IPS-NIHi11 (cell line): ENCODE measurements at regions not wholly inside any gene's neighbourhood (a gene's known extent, or its start where the extent isn't known, plus 50 kb on each side); places are given as distances from the start of the nearest gene placed in this dataset.

Experiments used
- DNase-seq: peaks from one replicate; pipeline ENCODE4 v3.0.0; 2012; ENCODE audit warnings: mixed read lengths, low spot score

DNA sequence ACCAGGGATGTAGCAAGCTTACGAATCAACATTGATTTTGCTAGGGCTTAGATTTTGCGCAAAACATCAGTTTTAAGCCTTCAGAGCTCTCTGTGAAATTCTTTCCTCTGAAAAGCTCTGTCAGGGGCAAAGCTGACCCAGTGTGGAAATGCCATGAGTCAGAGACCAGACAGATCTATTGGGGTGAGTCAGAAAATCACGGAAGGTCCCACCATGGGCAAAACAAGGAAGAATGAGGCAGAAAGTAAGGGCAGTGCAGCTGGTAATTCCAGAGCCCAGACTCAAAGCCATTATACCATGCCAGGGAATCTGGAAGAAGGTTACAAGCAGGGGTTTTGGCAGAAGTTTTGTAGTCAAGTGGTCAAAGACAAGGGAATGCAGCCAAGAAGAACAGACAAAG, 256.6 kb upstream of the CTAGE1 start:
- DNase-seq: no peak

DNA sequence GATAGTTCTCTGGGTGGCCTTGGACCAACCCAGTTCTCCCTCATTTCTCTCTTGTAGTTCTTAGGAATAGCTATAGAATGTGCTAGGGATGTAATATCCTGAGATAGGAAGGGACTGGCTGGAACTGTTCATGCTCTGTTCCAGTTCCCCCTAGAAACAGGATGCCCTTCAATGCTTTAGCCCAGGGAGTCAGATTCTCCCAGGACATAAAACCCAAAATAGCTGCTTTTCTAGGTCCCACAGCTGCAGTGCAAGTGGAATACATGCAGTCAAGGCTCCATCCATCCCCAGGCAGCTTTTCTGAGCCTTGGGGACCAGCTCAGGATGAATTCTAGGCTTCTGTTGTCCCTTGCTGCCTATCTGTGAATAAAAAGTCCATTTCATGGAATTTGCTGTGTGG, 257.3 kb upstream of the CTAGE1 start:
- no peak for DNase-seq

DNA sequence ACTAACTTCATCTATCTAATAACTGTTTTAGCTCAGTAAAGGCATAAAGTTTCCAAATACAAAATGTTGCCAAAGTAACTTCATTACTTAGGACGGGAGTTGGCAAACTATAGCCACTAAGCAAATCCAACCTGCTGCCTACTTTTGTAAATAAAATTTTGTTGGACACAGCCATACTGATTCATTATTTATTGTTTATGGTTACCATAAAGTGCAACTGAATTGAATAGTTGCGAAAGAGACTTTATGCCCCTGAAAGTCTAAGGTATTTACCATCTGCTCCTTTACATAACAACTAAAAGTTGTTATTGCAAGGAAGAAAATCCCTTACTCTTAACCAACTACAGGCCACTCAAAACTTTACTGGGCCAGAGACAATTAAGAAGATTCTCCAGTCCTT, 256.7 kb upstream of the RBBP8 start:
- no peak for DNase-seq

DNA sequence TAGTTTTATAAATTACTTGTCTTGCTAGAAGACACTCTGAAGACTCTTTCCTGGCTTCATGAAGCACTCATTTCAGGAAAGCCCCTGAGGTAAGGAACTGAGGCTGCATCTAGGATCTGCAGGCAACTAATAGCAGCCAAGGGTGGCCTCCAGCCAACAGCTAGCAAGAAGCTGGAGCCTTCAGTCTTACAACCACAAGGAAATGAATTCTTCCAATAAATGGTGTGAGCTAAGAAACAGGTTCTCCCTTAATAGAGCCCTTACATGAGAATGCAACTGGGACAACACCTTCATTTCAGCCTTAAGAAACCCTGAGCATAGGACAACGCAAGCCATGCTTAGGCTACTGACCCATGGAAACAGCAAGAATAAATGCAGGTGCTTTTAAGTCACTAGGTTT, 254.6 kb upstream of the RBBP8 start:
- no peak for DNase-seq

DNA sequence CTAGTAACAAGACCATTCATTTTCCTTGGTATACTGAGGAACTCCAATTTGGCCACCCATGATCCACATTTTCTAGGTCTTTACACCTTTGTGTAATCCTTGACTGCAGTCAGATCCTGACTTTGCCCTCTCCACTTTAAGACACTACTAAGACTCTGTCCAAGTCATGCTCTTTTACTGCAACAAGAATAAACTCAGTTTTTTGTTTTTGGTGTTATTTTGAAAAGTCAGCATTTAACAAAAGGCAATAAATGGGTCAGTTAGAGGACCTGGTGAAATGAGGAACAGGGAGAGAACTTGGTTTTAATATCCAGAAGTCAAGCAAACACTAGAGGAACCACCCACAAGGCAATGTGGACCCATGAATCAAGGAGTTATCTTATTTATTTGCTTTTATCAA, 252.2 kb upstream of the RBBP8 start:
- no peak for DNase-seq

DNA sequence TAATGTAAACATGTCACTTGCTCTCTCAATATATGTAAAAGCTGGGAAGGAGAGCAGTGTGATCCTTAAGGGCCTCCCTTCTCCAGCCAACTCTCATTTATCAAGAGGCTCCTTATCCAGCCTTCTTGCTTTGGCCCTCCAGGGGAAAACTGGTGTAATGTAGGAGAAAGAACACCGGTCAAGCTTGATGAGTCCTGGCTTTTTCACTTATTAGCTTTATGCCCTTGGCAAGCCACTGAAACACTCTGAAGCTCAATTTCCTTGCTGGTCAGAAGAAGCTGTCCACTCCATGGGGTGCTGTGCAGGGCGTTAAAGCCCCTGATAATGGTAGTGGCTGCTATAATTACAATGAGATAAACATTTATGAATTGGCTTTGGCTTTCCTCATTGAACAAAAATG, 251.2 kb upstream of the RBBP8 start:
- DNase-seq: no peak

DNA sequence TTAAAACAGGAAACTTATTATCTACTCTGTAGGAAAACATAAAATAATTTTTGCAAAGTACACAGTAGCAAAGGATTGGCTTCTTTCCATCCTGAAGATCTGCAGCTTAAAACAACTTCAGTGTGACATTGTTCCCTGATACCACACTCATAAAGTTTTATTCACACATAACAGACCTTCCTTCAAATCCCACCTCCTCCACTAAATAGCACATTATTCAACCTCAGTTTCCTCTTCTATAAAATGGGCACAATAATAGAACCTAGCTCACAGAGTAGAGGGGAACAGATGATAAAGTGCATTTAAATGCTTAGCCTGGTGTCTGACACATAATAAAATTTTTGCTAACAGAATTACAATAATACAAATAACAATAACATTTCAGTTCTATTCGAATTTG, 250.4 kb upstream of the RBBP8 start:
- DNase-seq: no peak

DNA sequence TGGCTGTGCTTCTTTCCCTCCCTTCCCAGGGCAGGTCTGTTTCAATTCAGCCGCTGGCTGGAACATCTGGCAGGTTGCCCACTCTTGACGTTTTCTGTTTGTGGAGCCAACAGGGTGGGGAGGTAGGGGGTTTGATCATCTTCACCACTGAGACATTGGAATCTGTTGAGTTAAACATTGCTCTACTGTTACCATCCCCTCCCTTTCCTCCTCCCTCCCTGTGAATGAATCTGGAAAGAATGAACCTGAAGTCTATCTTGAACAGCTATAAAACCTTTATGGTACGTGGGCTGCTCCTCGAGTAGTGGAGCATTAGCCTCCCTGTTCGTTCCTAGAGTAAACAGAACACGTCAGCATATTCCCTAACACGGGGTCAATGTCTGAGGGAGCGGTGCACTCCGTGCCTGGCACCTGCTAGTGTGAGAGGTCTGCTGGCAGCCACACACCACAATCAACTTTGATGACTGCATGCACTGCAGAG, 249.9 kb upstream of the RBBP8 start:
- no peak for DNase-seq

DNA sequence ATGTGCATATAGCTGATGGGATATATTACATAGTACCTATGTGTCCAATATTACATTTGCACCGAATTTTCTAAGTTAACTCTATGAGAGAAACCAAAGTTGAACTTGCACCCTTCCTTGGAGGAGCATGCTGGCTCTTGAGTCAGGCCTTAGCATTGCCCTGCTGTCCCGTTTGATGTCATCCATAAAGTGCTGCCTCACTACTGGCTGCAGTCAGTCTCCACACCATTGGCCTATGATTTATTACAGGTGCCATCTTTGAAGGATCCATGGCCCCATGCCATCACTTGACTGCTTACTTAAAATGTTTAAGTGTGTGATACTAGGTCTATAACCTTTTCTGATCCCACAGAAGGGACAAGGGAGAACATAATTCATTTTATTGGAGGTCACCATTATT, 249.3 kb upstream of the RBBP8 start:
- no peak for DNase-seq

DNA sequence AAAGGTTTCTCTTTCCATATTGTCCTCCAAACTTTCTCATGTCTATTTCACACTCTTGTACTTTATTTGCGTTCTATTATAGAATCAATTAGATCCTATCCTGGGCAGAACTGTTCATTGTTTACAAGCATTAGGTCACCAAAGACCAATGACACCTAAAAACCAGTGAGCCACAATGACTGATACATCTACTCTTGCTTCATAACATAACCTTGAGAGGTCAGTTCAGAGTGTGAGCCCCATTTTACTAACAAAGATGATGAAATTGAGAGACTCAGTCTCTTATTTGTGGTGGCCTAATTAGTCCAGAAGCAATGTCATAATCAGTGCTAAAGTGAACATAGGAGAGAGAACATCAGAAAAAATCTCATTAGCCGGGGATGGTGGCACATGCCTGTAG, 248.9 kb upstream of the RBBP8 start:
- no peak for DNase-seq

DNA sequence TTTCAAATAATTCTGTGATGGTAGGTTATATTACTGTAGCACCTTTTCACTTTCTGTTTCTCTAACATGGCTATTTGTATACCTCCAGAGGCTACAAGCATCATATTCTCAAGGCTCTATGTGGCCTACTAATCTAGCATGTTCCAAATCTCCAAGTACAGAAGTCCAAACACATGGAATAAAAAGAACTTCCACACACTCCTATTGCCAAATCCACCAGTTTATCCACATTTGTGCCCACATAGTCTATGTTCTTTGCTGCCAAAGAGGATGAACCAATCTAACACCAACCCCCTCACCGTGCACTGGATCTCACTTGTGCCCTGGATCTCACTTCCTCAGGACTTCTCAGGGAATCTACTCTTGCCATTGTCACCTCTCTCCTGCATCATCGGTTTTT, 247.3 kb upstream of the RBBP8 start:
- DNase-seq: no peak

DNA sequence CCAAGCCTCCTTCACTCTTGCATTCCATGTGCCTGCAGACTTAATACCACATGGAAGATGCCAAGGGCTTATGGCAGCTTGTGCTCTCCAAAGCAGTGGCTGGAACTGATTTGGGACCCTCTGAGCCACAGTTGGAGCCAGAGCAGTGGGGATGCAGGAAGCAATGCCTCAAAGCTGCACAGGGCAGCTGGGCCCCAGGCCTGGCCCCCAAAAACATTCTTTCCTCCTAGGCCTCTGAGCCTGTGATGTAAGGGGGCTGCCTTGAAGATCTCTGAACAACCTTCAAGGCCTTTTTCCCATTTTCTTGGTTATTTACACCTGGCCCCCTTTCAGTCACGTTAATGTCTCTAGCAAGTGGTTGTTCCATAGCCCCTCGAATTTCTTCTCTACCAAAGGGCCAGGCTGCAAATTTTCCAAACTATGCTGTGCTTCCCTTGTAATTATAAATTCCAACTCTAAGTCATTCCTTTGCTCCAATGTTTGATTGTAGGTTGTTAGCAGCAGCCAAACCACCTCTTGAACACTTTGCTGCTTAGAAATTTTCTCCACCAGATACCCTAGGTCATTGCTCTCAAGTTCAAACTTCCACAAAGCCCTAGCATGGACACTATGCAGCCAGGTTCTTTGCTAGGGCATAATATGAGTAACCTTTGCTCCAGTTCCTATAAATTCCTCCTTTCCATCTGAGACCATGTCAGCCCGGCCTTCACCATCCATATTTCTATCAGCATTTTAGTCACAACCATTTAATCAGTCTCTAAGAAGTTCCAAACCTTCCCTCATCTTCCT, 245.0 kb upstream of the RBBP8 start:
- no peak for DNase-seq

DNA sequence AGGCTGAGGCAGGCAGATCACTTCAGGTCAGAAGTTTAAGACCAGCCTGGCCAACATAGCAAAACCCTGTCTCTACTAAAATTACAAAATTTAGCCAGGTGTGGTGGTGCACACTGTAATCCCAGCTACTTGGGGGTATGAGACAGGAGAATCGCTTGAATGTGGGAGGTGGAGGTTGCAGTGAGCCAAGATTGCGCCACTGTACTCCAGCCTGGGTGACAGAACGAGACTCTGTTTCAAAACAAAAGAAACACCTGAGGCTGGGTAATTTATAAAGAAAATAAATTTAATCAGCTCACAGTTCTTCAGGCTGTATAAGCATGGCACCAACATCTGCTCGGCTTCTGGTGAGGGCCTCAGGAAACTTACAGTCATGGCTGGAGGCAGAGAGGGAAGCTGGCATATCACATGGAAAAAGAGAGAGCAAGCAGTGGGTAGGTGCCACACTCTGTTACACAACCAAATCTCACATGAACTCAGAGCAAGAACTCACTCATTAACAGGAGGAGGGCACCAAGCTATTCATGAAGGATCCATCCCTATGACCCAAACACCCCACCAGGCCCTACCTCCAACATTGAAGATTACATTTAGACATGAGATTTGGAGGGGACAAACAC, 244.1 kb upstream of the RBBP8 start:
- DNase-seq: no peak

DNA sequence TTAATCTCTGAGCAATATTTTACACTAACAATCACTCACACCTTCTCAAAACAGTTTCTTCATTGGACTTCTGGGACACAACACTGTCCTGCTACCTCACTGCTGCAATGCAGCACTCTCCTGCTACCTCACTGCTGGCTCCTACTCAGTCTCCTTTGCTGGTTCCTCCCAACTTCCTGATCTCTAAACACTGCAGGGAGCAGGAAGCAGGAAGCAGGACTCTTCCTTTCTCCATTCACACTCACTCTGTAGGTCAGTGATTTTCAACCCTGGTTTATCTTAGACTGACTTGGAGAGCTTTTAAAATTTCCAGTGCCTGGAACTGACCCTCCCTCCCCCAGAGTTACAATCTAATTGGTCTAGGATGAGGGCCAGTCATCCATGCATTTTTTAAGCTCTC, 243.4 kb upstream of the RBBP8 start:
- DNase-seq: no peak

DNA sequence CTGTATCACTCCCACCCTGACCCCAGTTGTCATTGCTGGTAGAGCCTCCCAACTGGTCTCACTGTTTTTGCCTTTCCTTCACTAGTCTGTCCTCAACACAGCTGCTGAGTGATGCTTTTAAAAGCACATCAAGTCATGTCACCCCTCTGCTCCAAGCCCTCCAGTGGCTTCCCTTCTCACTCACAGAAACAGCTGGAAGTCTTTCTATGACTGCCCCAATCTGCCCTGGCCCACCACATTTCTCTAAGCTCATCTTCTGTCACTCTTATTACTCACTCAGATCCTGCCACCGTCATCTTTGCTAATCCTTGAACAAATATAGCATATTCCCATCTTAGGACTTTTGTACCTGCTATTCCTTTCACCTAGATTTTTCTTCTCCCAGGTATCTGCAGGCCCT, 242.6 kb upstream of the RBBP8 start:
- no peak for DNase-seq

DNA sequence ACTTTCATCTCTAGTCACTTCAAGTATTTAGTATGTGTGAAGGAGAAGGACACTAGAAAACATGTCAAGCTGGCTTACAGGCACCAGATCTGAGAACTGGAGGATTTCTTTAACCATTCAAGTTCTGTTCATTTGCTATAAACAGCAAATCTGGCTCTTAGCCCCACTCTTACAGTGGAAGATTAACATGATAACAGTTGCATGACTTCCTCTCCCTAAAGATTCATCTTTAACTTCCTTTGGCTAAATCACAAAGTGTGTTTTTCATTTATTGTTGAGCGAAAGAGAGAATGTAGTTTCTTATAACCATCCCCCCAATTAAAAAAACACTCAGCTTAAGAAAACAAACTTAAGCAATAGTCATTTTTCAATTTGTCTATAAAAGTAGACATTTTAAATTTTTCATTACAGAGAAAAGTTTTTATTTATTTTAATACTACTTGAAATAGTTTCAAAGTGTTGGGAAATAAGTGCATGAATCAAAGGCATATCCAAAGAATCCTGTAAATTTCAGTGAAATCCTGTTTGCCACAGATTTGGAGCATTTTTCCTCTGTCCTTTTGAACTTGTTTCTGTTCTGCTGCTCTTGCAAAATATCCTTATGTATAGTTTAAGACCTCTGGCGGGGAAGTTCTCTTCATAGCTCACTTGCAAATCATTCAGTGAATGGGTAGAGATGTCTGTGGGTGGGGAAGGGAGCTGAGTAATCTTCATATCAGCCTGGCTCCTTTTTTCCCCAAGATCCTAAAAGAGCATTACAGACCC, 241.0 kb upstream of the RBBP8 start:
- DNase-seq: no peak

DNA sequence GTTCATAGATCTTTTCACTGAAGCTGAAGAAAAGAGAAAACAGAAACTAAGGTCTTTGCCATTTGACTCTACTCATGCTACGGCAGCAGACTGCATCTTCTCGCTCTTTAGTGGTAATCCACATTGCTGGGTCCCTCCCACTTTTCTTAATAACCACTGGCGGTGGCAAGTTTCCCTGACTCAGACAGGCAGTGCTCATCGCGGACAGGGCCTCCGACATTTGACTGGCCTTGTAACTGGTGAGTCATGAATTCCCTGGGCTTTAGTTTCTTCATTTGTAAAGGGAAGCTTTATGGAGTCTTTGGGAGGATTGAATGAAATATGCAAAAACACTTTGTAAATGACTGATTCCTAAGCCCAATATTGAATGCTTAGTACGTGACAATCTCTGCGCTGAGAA, 238.2 kb upstream of the RBBP8 start:
- DNase-seq: peak; percentile 11

DNA sequence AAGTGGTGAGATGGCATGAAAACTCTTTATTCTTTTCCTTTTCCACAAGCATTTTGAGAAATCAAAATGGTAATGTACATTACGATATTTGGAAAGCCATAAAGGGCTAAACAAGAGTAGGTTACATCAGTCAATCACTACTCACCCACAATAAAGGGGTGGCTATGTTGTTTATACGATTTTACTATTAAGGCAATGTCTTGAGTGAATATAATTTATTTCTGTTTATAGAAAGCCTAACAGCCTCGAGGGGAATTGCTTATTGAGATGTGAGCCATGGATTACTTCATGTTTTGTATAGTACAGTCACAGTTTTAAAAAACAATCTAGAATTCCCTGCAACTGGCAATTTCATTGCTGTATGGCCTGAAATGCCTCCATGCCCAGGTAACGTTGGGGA, 237.5 kb upstream of the RBBP8 start:
- no peak for DNase-seq

DNA sequence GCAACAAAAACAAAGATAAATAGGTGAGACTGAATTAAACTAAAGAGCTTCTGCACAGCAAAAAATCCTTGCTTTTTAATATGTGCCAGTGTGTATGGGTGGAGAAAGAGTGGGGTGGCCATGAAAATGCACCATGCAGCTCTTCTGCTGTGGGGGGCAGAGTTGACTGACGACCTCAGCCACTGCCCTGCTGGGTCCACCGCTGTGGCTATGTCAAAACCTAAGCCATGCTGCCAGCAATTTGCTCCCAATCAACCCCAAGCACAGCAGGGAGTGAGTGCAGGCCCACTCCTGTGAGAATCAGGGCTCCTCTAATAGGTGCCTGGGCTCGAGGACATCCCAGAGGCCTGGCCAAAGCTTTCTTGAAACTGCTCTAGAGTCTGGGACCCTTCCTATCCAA, 235.6 kb upstream of the RBBP8 start:
- DNase-seq: no peak

DNA sequence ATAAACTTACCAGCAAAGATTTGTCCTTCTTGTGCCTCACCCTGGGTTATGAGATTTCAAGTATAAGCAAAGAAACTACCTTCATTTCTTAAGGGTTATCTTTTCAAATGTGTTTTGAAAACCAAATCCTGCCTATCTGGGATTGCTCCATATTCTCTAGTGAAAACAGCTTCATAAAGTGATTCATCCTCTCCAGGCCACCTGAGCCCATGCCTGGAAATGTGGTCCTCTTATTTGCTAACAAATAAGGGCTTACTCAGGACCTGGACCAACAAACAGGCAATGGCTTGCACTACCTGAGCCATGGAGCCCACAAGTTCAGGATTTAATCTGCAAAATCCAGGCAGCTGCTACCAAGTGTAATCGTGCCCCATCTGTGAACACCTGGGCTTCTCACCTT, 234.4 kb upstream of the RBBP8 start:
- DNase-seq: no peak

DNA sequence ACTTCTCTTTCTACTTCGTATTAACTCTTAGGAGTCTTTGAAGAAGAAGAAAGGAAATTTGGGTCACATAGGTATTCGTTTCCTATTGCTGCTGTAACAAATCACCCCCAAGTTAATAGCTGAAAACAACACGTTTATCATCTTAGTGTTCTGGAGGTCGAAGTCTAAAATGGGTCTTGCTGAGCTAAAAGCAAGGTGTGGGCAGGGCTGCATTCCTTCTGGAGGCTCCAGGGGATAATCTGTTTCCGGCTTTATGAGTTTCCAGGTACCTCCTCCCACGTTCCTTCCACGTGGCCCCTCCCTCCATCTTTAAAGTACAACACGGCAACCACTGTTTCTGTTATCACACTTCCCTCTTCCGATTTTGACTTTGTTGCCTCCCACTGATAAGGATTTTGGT, 233.5 kb upstream of the RBBP8 start:
- no peak for DNase-seq

DNA sequence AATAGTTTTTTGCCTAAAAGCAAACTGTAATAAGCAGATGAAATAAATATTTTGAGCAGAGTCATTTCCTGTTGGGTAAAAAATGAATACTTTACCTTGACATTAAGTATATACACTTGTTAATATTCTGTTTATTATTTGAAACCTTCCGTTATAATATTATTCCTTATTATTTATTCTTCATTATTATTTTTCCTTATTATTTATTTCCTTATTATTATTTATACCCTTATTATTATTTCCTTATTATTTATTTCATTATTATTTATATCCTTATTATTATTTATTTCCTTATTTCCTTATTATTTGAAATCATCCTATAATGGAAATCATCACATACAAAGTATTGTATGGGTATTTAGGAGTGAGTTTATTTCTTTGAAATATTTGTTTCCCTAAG, 232.2 kb upstream of the RBBP8 start:
- no peak for DNase-seq

DNA sequence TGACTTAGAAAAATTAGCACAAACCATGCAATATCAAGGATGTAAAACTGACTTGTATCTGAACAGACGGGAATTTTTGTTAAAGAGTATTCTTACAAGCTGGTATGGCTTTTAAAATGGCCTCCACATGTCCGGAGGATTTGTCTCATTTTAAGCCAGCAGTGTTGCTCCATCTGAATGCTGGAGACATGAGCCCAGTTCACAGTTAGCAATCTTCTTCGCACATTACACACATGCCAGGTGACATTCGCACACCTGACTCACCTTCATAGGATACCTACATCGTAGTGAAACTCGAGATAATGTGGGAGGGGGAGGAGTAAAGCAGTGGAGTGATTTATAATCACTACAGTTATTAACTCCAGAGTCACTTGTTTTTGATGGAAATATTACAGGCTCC, 231.8 kb upstream of the RBBP8 start:
- DNase-seq: no peak
